ENCODE measurements at regions not wholly inside any gene's neighbourhood (a gene's known extent, or its start where the extent isn't known, plus 50 kb on each side); places are given as distances from the start of the nearest gene placed in this dataset.
A peak's percentile ranks its signal among the peaks of the same experiment; 100 is the strongest.

DNA sequence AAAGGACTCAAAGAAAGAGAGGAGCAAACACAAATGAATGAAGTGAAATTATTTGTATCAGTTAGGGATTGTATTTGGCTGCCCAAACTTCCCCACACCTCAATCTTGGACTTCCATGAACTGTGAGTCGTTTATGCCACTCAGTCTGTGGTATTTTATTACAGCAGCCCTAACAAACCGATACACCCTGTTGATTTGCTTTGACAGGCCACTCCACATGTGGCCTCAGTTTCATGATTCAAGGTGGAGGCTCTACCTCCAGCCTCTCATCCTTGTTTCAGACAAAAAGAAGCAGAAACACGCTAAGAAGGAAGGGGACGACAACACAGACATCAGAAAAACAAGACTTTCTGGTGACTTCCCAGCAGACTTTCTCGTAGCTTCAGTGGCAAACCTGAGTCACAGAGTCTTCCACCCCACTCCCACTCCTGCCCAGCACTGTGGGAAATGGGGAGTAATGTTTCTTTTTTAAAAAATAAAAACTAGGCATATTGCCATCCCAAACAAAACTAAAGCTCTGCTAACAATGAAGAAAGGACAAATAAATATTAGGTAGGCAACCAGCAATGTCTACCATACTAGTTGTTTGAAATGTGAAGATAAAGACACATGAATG, 52.2 kb upstream of the ABCA1 start:
- H3K4me3 ChIP-seq (ENCODE audit: low read depth in 1 of 2, low read length in 2 of 2): no peak overlapping the region
- no peaks in the 10 kb centered on the region for H3K9me3 ChIP-seq (ENCODE audit: control insufficient read depth in 1 of 2, low read length in 2 of 2)

DNA sequence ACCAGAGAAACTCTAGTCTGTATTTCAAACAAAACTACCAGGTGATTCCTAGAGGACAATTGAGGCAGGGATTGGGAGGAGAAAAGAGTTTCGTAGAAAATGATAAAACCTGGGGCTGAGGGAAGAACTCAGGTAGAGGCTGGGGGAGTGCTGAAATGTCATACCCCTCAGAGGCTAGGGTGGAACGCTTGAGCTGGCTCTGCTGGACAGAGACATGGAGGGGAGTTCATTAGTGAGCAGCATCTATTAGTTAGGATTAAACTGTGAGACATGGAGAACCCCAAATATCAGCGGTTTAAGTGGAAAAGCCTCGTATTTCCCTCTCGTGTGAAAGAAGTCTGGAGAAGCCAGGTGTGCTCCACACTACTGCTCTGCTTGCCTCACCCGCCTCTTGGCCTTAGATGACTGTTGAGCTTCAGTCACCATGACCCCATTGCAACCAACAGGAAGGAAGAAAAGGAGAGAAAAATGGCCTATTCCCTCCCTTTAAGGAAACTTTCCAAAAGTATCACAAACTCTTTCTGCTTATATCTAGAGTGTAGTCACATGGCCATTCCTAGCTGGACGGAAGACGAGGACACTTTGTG, 53.7 kb upstream of the ABCA1 start:
- Histone ChIP-seq H3K4me3 (ENCODE audit: low read depth in 1 of 2, low read length in 2 of 2) (no peak overlapping the region), H3K27me3 (ENCODE audit: low read depth, low read length) (no peaks in the 10 kb centered on the region), H3K4me1 (ENCODE audit: control insufficient read depth in 1 of 2, insufficient read depth in 2 of 2, low read length in 2 of 2) (peaks cover 5 to 18% of the 10 kb centered on the region in 2 donors), H3K27ac (ENCODE audit: low read length) (no peak overlapping the region), H3K36me3 (ENCODE audit: control insufficient read depth in 1 of 2, insufficient read depth in 2 of 2, low read length in 2 of 2) (no peaks in the 10 kb centered on the region), H3K9me3 (ENCODE audit: control insufficient read depth in 1 of 2, low read length in 2 of 2) (no peaks in the 10 kb centered on the region)

More for the DNA sequence above, 52.2 kb upstream of the ABCA1 start:
- H3K36me3 ChIP-seq (ENCODE audit: control insufficient read depth in 1 of 2, insufficient read depth in 2 of 2, low read length in 2 of 2): no peaks in the 10 kb centered on the region
- H3K27me3 ChIP-seq (ENCODE audit: low read depth, low read length): no peaks in the 10 kb centered on the region
- H3K4me1 ChIP-seq (ENCODE audit: control insufficient read depth in 1 of 2, insufficient read depth in 2 of 2, low read length in 2 of 2): peaks cover 5 to 18% of the 10 kb centered on the region in 2 donors
- no peak overlapping the region for H3K27ac ChIP-seq (ENCODE audit: low read length)

DNA sequence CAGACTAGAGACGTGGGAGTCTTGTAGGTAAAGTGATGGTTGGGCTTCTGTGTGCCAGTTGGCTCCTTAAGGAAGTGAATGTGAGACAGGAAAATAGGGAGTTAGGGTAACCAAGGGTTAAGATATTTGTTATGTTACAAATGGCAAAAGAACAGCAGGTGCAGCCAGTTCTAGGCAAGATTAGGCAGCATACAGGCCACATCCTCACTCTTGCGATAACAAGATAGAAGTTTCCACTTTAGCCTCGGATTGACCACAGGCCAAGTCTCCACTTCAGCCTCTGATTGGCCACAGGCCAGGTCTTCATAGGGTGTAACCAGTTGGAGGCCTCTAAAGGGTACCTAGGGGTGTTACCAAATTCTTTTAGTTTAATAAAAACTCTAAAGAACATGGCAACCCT, 54.6 kb upstream of the ABCA1 start:
- H3K9me3 ChIP-seq (ENCODE audit: control insufficient read depth in 1 of 2, low read length in 2 of 2): no peaks in the 10 kb centered on the region

DNA sequence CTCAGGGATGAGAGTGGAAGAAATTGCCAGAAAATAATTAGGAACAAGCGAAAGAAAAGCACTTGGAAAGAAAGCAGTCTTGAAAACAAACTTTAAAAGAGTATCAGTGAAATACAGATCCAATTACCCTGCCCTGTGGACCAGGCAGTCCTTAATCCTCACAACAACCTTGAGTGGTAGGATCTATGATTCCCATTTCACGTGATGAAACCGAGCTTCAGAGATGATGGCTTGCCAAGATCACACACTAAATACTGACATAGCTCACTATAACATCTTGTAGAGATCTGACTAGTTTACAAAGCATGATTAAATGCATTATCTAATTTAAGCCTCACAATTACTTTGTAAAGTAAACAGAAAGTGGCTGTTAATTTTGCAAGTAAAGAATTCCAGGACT, 55.5 kb upstream of the ABCA1 start:
- Histone ChIP-seq H3K4me3 (ENCODE audit: low read depth in 1 of 2, low read length in 2 of 2) (peak overlapping the region in 1 of 2 donors; percentile 15), H3K27me3 (ENCODE audit: low read depth, low read length) (no peaks in the 10 kb centered on the region), H3K27ac (ENCODE audit: low read length) (no peak overlapping the region), H3K9me3 (ENCODE audit: control insufficient read depth in 1 of 2, low read length in 2 of 2) (no peaks in the 10 kb centered on the region), H3K4me1 (ENCODE audit: control insufficient read depth in 1 of 2, insufficient read depth in 2 of 2, low read length in 2 of 2) (peaks cover 5 to 18% of the 10 kb centered on the region in 2 donors), H3K36me3 (ENCODE audit: control insufficient read depth in 1 of 2, insufficient read depth in 2 of 2, low read length in 2 of 2) (no peaks in the 10 kb centered on the region)

More for the DNA sequence above, 54.6 kb upstream of the ABCA1 start:
- H3K27ac ChIP-seq (ENCODE audit: low read length): no peak overlapping the region
- peaks cover 5 to 18% of the 10 kb centered on the region in 2 donors for H3K4me1 ChIP-seq (ENCODE audit: control insufficient read depth in 1 of 2, insufficient read depth in 2 of 2, low read length in 2 of 2)
- H3K4me3 ChIP-seq (ENCODE audit: low read depth in 1 of 2, low read length in 2 of 2): no peak overlapping the region
- H3K27me3 ChIP-seq (ENCODE audit: low read depth, low read length): no peaks in the 10 kb centered on the region
- no peaks in the 10 kb centered on the region for H3K36me3 ChIP-seq (ENCODE audit: control insufficient read depth in 1 of 2, insufficient read depth in 2 of 2, low read length in 2 of 2)

DNA sequence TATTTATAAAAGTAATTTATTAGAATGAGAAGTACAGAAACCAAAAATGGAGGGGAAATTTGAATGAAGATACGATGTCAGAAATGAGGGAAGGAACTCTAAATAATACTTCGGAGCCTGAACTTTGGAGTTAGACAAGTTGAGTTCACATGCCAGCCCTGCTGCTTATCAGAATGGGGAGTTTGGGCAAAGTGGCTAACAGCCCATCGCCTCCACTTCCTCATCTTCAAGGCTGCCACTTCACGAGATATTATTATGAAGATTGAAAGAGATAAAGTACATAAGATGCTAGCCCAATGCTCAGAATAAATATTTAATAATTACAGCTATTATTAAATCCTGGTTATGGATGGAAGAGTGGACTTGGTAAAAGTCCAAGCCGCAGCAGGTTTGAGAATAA, 56.2 kb upstream of the ABCA1 start:
- H3K27me3 ChIP-seq (ENCODE audit: low read depth, low read length): no peaks in the 10 kb centered on the region

DNA sequence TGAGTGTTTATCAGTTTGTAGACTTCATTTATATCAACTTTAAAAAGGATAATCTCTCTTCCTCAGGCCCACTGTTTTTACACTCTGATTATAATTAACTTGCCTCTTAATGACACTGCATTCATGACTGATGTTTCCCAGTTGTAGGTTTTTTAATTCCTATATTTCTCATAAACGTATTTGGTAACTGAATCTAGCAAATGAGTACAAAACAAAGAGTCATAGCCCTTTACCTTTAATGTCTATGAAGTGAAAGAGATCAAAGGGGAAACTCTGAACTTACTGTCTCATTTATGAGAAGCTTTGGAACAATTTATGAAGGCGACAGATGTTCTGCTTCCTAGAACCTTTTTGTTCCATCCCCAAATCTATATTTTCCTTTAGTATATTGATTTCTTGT, 56.6 kb upstream of the ABCA1 start:
- peaks cover 5 to 18% of the 10 kb centered on the region in 2 donors for H3K4me1 ChIP-seq (ENCODE audit: control insufficient read depth in 1 of 2, insufficient read depth in 2 of 2, low read length in 2 of 2)
- no peak overlapping the region for H3K27ac ChIP-seq (ENCODE audit: low read length)
- H3K9me3 ChIP-seq (ENCODE audit: control insufficient read depth in 1 of 2, low read length in 2 of 2): no peaks in the 10 kb centered on the region
- H3K4me3 ChIP-seq (ENCODE audit: low read depth in 1 of 2, low read length in 2 of 2): no peak overlapping the region
- H3K36me3 ChIP-seq (ENCODE audit: control insufficient read depth in 1 of 2, insufficient read depth in 2 of 2, low read length in 2 of 2): no peaks in the 10 kb centered on the region
- no peaks in the 10 kb centered on the region for H3K27me3 ChIP-seq (ENCODE audit: low read depth, low read length)

More for the DNA sequence above, 56.2 kb upstream of the ABCA1 start:
- Histone ChIP-seq H3K9me3 (ENCODE audit: control insufficient read depth in 1 of 2, low read length in 2 of 2) (no peaks in the 10 kb centered on the region), H3K4me1 (ENCODE audit: control insufficient read depth in 1 of 2, insufficient read depth in 2 of 2, low read length in 2 of 2) (peaks cover 5 to 18% of the 10 kb centered on the region in 2 donors), H3K36me3 (ENCODE audit: control insufficient read depth in 1 of 2, insufficient read depth in 2 of 2, low read length in 2 of 2) (no peaks in the 10 kb centered on the region), H3K27ac (ENCODE audit: low read length) (no peak overlapping the region), H3K4me3 (ENCODE audit: low read depth in 1 of 2, low read length in 2 of 2) (no peak overlapping the region)

DNA sequence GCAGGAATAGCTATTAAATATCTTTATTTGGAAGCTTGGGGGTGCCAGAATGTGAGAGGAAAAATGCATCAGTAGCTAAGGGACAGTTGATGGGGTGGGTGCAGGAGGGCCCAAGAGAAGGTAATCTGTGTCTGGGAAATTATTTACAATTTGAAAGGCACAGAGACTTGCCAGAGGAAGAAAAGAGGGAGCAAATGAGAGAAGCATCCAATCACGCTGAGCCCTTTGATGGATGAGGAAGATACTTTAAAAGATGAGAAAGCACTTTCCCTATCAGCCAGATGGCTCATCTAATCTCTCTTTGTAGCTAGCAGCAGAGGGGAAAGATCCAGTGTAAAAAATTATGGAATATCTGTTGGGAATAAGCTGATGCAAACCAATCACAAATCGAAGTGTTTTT, 57.0 kb upstream of the ABCA1 start:
- Histone ChIP-seq H3K27me3 (ENCODE audit: low read depth, low read length) (no peaks in the 10 kb centered on the region), H3K4me3 (ENCODE audit: low read depth in 1 of 2, low read length in 2 of 2) (no peak overlapping the region), H3K27ac (ENCODE audit: low read length) (no peak overlapping the region), H3K9me3 (ENCODE audit: control insufficient read depth in 1 of 2, low read length in 2 of 2) (no peaks in the 10 kb centered on the region), H3K36me3 (ENCODE audit: control insufficient read depth in 1 of 2, insufficient read depth in 2 of 2, low read length in 2 of 2) (no peaks in the 10 kb centered on the region), H3K4me1 (ENCODE audit: control insufficient read depth in 1 of 2, insufficient read depth in 2 of 2, low read length in 2 of 2) (peaks cover 5 to 18% of the 10 kb centered on the region in 2 donors)

DNA sequence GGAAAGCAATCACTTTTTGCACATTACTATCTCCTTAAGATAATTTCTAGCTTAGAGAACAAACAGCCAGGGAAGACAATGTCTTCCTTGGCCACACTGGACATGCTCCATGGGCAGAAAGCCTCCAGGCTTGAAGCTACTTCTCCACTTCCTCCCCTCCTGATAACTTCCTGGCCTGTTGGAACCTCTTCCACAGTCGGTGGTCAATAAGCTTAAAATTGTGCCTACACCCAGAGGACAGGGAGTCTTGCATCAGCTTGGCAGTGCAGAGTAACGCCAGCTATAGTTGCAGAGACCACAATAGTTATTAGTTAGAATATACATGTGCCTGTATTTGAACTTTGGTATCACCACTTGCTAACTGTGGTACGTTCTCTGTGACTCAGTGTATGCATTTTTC, 58.1 kb upstream of the ABCA1 start:
- no peaks in the 10 kb centered on the region for H3K36me3 ChIP-seq (ENCODE audit: control insufficient read depth in 1 of 2, insufficient read depth in 2 of 2, low read length in 2 of 2)
- H3K4me1 ChIP-seq (ENCODE audit: control insufficient read depth in 1 of 2, insufficient read depth in 2 of 2, low read length in 2 of 2): peaks cover 8 to 28% of the 10 kb centered on the region in 2 donors
- H3K4me3 ChIP-seq (ENCODE audit: low read depth in 1 of 2, low read length in 2 of 2): no peak overlapping the region
- no peak overlapping the region for H3K27ac ChIP-seq (ENCODE audit: low read length)
- H3K9me3 ChIP-seq (ENCODE audit: control insufficient read depth in 1 of 2, low read length in 2 of 2): no peaks in the 10 kb centered on the region
- H3K27me3 ChIP-seq (ENCODE audit: low read depth, low read length): no peaks in the 10 kb centered on the region

DNA sequence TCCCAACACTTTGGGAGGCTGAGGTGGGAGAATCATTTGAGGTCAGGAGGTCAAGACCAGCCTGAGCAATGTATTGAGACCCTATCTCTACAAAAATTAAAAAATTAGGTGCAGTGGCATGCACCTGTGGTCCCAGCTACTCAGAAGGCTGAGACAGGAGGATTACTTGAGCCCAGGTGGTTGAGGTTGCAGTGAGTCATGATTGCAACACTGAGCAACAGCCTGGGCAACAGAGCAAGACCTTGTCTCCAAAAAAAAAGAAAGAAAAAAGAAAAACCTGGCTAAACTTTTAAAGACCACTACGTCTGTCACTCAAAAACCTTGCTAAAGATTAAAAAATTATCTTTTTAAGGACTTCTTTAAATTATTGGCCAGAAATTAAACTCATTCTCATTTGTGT, 59.8 kb upstream of the ABCA1 start:
- Histone ChIP-seq H3K36me3 (ENCODE audit: control insufficient read depth in 1 of 2, insufficient read depth in 2 of 2, low read length in 2 of 2) (peaks cover 0 to 7% of the 10 kb centered on the region in 2 donors), H3K4me3 (ENCODE audit: low read depth in 1 of 2, low read length in 2 of 2) (no peak overlapping the region), H3K27ac (ENCODE audit: low read length) (no peak overlapping the region), H3K4me1 (ENCODE audit: control insufficient read depth in 1 of 2, insufficient read depth in 2 of 2, low read length in 2 of 2) (peaks cover 17 to 37% of the 10 kb centered on the region in 2 donors), H3K27me3 (ENCODE audit: low read depth, low read length) (no peaks in the 10 kb centered on the region), H3K9me3 (ENCODE audit: control insufficient read depth in 1 of 2, low read length in 2 of 2) (no peaks in the 10 kb centered on the region)

DNA sequence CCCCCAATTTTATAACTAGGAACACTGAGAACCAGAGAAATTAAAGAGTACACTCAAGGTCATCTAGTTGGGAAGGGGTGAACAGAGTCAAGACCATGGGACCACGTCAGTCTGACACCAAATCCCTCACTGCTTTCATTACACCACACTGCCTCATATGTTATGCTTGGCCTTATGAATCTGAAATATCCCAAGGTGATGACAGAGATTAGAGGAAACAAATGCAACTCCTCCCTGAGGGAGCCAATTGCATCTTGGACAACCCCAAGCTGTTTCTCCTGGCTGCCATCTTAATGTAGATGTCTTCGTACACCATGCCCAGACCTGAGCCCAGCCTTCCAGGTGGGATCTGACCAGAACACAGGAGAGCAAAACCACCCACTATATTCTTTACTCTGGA, 60.6 kb upstream of the ABCA1 start:
- no peak overlapping the region for H3K4me3 ChIP-seq (ENCODE audit: low read depth in 1 of 2, low read length in 2 of 2)
- H3K27me3 ChIP-seq (ENCODE audit: low read depth, low read length): no peaks in the 10 kb centered on the region
- H3K36me3 ChIP-seq (ENCODE audit: control insufficient read depth in 1 of 2, insufficient read depth in 2 of 2, low read length in 2 of 2): peaks cover 0 to 7% of the 10 kb centered on the region in 2 donors
- no peak overlapping the region for H3K27ac ChIP-seq (ENCODE audit: low read length)
- no peaks in the 10 kb centered on the region for H3K9me3 ChIP-seq (ENCODE audit: control insufficient read depth in 1 of 2, low read length in 2 of 2)
- peaks cover 20 to 37% of the 10 kb centered on the region in 2 donors for H3K4me1 ChIP-seq (ENCODE audit: control insufficient read depth in 1 of 2, insufficient read depth in 2 of 2, low read length in 2 of 2)

DNA sequence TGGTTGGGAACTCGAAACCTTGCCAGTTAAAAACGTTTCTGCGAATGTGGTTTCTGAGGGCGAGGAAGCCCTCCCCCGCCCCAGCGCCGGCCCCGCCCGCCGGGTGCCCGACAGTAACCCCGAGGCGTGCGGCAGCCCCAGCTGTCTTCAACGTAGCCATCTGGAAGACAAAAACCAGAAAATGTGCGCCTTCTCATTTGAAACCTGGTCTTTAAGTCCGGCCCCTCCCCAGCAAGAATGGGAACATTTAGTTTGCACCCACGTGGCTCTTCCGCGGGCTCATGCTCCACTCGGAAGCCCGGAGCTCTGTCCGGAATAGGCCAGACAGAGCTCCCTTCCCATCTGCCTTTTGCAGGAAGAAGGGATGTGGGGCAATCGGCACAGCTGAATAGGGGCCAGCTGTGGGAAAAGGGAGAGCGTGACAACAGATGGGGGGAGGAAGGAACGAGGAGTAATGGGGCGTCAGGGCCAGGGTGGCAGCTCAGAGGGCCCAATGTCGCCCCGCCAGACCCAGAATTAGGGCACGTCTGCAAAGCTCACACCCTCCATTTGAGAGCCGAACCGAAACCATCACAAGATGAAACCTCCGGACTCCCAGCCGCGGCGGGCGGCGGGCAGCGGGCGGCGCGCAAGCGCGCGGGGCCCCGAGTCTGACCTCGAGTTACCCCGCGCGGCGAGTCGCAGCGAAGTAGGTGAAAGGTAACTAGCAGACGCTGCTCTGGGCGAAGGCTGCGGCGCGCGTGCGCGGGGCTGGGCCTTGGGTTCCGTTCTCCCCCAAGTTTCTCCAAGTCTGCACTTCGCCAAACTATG, 63.4 kb upstream of the ABCA1 start:
- Histone ChIP-seq H3K36me3 (ENCODE audit: control insufficient read depth in 1 of 2, insufficient read depth in 2 of 2, low read length in 2 of 2) (peaks cover 0 to 7% of the 10 kb centered on the region in 2 donors), H3K4me1 (ENCODE audit: control insufficient read depth in 1 of 2, insufficient read depth in 2 of 2, low read length in 2 of 2) (peaks cover 26 to 37% of the 10 kb centered on the region in 2 donors), H3K4me3 (ENCODE audit: low read depth in 1 of 2, low read length in 2 of 2) (peak overlapping the region; percentile 73 to 84), H3K27ac (ENCODE audit: low read length) (peak overlapping the region; percentile 88), H3K9me3 (ENCODE audit: control insufficient read depth in 1 of 2, low read length in 2 of 2) (no peaks in the 10 kb centered on the region), H3K27me3 (ENCODE audit: low read depth, low read length) (no peaks in the 10 kb centered on the region)

Data from muscle layer of duodenum (tissue), 2 donors.